GM12878 (cell line): ENCODE measurements at regions not wholly inside any gene's neighbourhood (a gene's known extent, or its start where the extent isn't known, plus 50 kb on each side); places are given as distances from the start of the nearest gene placed in this dataset.

ENCODE experiments used
- ATAC-seq: fragments of 200-7000 bp; cut with Tn5 transposase; 3 replicates; pipeline ENCODE4 v1.9.1; 2020; ENCODE audit warnings: mild to moderate bottlenecking, moderate library complexity
- BruUV-seq: library from RNA; stranded (reverse); fragments of 400-500 nt; replicated peaks from 2 replicates; lab custom pipeline; 2021; lab: Mats Ljungman, UMichigan
- CTCF ChIA-PET: fragments of 300-600 bp; sonication (Branson Sonifier 250); formaldehyde crosslinking; extraction: SDS; loops from one replicate; lab custom pipeline; 2021; ENCODE audit warnings: inconsistent platforms; lab: Yijun Ruan, JAX
- POLR2A ChIA-PET: fragments of 350-600 bp; formaldehyde crosslinking; extraction: SDS; loops from one replicate; lab custom pipeline; 2021; ENCODE audit warnings: inconsistent platforms; lab: Charles Lee
- RAD21 ChIA-PET: fragments of 300-600 bp; sonication (Branson Sonifier 250); formaldehyde crosslinking; loops from one replicate; lab custom pipeline; 2023; ENCODE audit warnings: antibody characterized with exemption; ENCODE audit not compliant: unreplicated experiment; lab: Charles Lee
- SMC1A ChIA-PET: fragments of 300-600 bp; sonication (Branson Sonifier 250); formaldehyde crosslinking; loops from one replicate; lab custom pipeline; 2023; ENCODE audit not compliant: unreplicated experiment, uncharacterized antibody; lab: Charles Lee
- DNase-seq: peaks from one replicate; pipeline ENCODE4 v3.0.0-alpha.2; 2011; ENCODE audit warnings: low read depth, low spot score
- FAIRE-seq: peaks from 3 replicates; lab custom pipeline; 2011; peaks lifted over from hg19 to GRCh38; lab: Jason Lieb, UNC
- H2AFZ ChIP-seq: 2 replicates; pipeline ENCODE4 v1.6.0; 2011; ENCODE audit warnings: low read depth, low read length, control low read depth; ENCODE audit not compliant: control insufficient read depth
- H3K27ac ChIP-seq: 2 replicates; pipeline ENCODE4 v1.5.1; 2011; ENCODE audit warnings: control low read depth; ENCODE audit not compliant: control insufficient read depth, insufficient read depth
- H3K27me3 ChIP-seq, 2 experiments: replicated peaks in 1 of 2; 2 replicates each; pipeline versions ENCODE4 v1.6.0 to v1.6.1; 2011; ENCODE audit warnings: low read length in 1 of 2; ENCODE audit not compliant: control insufficient read depth in 2 of 2, insufficient read depth in 2 of 2
- H3K36me3 ChIP-seq, 2 experiments: 2 replicates each; pipeline ENCODE4 v1.5.1; 2011; ENCODE audit warnings: low read length in 1 of 2; ENCODE audit not compliant: control insufficient read depth in 2 of 2, insufficient read depth in 2 of 2
- H3K4me1 ChIP-seq: 2 replicates; pipeline ENCODE4 v1.6.1; 2011; ENCODE audit warnings: mild to moderate bottlenecking, low read length, moderate library complexity, mixed read lengths; ENCODE audit not compliant: control insufficient read depth, insufficient read depth
- H3K4me2 ChIP-seq: 2 replicates; pipeline ENCODE4 v1.6.0; 2011; ENCODE audit warnings: control low read depth; ENCODE audit not compliant: control insufficient read depth, insufficient read depth
- H3K4me3 ChIP-seq: fragments of 200-600 bp; sonication (generic); 2 replicates; pipeline ENCODE4 v1.5.1; 2016
- H3K79me2 ChIP-seq: 2 replicates; pipeline ENCODE4 v1.6.0; 2011; ENCODE audit warnings: low read length; ENCODE audit not compliant: control insufficient read depth, insufficient read depth
- H3K9ac ChIP-seq: 2 replicates; pipeline ENCODE4 v1.8.0; 2011; ENCODE audit warnings: low read length, control low read depth, mixed read lengths; ENCODE audit not compliant: control insufficient read depth, insufficient read depth
- H3K9me3 ChIP-seq: replicated peaks from 3 replicates; pipeline ENCODE4 v1.5.1; 2011; ENCODE audit warnings: mild to moderate bottlenecking, low read length; ENCODE audit not compliant: control insufficient read depth, insufficient read depth
- H4K20me1 ChIP-seq: 2 replicates; pipeline ENCODE4 v1.6.0; 2011; ENCODE audit not compliant: control insufficient read depth, insufficient read depth
- CBX3 ChIP-seq: fragments of 200-600 bp; sonication (generic); IDR thresholded peaks from 2 replicates; pipeline ENCODE4 v1.6.1; 2016; ENCODE audit warnings: low read depth, borderline replicate concordance
- CTCF ChIP-seq, 3 experiments: IDR thresholded peaks in 2 of 3; conservative IDR thresholded peaks in 1 of 3; 2 replicates each; pipeline ENCODE4 v1.5.1; 2011; ENCODE audit warnings: low read depth in 3 of 3, low read length in 3 of 3, mild to moderate bottlenecking in 3 of 3, control low read depth in 2 of 3, moderate library complexity in 2 of 3, inconsistent platforms in 1 of 3, mixed read lengths in 1 of 3; ENCODE audit not compliant: control insufficient read depth in 2 of 3, insufficient read depth in 1 of 3; ENCODE audit errors: extremely low read depth in 1 of 3
- E2F4 ChIP-seq: IDR thresholded peaks from 2 replicates; pipeline ENCODE4 v1.6.1; 2012; ENCODE audit warnings: low read depth, low read length, improper control_type of control experiment
- EED ChIP-seq: sonication (generic); IDR thresholded peaks from 2 replicates; pipeline ENCODE4 v1.6.1; 2016; ENCODE audit warnings: antibody characterized with exemption, low read depth
- ESRRA ChIP-seq: IDR thresholded peaks from 2 replicates; pipeline ENCODE4 v1.6.1; 2012; ENCODE audit warnings: mild to moderate bottlenecking, low read length, improper control_type of control experiment
- RCOR1 ChIP-seq: conservative IDR thresholded peaks from 2 replicates; pipeline ENCODE4 v1.6.1; 2012; ENCODE audit warnings: low read depth, low read length, improper control_type of control experiment
- STAT3 ChIP-seq: IDR thresholded peaks from 2 replicates; pipeline ENCODE4 v1.6.1; 2011; ENCODE audit warnings: low read depth, low read length, improper control_type of control experiment
- USF1 ChIP-seq: IDR thresholded peaks from 2 replicates; pipeline ENCODE4 v1.6.1; 2011; ENCODE audit warnings: borderline replicate concordance, low read depth, mild to moderate bottlenecking, moderate library complexity, mixed read lengths, low read length; ENCODE audit not compliant: insufficient read depth; ENCODE audit errors: extremely low read length
- ZNF217 ChIP-seq: fragments of 450-650 bp; IDR thresholded peaks from 2 replicates; pipeline ENCODE4 v1.6.1; 2017; ENCODE audit warnings: antibody characterized with exemption, mild to moderate bottlenecking
- ZNF592 ChIP-seq: fragments of 450-650 bp; IDR thresholded peaks from 2 replicates; pipeline ENCODE4 v1.6.1; 2017; ENCODE audit warnings: mild to moderate bottlenecking, moderate library complexity
- ZNF687 ChIP-seq: fragments of 450-650 bp; IDR thresholded peaks from 2 replicates; pipeline ENCODE4 v1.6.1; 2017; ENCODE audit warnings: mild to moderate bottlenecking, moderate library complexity
- whole genome bisulfite sequencing: methylation state at CpG from one replicate; pipeline ENCODE4 v1.1.6; 2016; ENCODE audit warnings: low lambda C conversion rate; ENCODE audit not compliant: insufficient replicate concordance, insufficient coverage; ENCODE audit errors: missing lambda C conversion rate; 5-methylcytosine and 5-hydroxymethylcytosine counted together
- in situ Hi-C: fragments of 300-500 bp; cut with MboI; formaldehyde crosslinking; loops from 9 replicates; pipeline ENCODE4 v1.14.3; 2018; ENCODE audit warnings: mixed read lengths
- intact Hi-C: fragments of 100-400 bp; cut with micrococcal nuclease; formaldehyde crosslinking; loops from one replicate; pipeline ENCODE4 v1.14.2; 2022; ENCODE audit not compliant: unreplicated experiment

GRCh38 chr2:211259831-211260476 is 703.6 kb downstream of the CPS1 start:
- POLR2A ChIA-PET: no interaction called here

More at GRCh38 chr2:211259831-211260476, 703.6 kb downstream of the CPS1 start:
- H3K9me3 ChIP-seq: no peaks in the 10 kb centered on the region
- DNase-seq (no peak), ATAC-seq (no peak), FAIRE-seq (no peak)
- no peak overlapping the region for H3K9ac ChIP-seq
- no peak overlapping the region for H2AFZ ChIP-seq
- no peak overlapping the region for H3K27ac ChIP-seq
- BruUV-seq: no TSS peak
- CTCF ChIA-PET: no interaction called here
- H3K4me3 ChIP-seq: no peak overlapping the region
- no peaks in the 10 kb centered on the region for H3K27me3 ChIP-seq
- in situ Hi-C loops (no loop called here), intact Hi-C loops (no loop called here)
- no peaks in the 10 kb centered on the region for H3K79me2 ChIP-seq
- 14% methylated on average over 4 of the region's 4 CpGs for WGBS
- SMC1A ChIA-PET: no interaction called here
- no peaks in the 10 kb centered on the region for H4K20me1 ChIP-seq
- RAD21 ChIA-PET: no interaction called here
- H3K36me3 ChIP-seq: no peaks in the 10 kb centered on the region
- H3K4me2 ChIP-seq: no peak overlapping the region
- TF ChIP-seq E2F4: no peak
- TF ChIP-seq STAT3: no peak
- no peak for TF ChIP-seq ZNF217
- TF ChIP-seq USF1: no peak
- TF ChIP-seq CTCF (IDR thresholded peaks at IDR 0.05 in 2 of 3, conservative IDR thresholded peaks at IDR 0.05 in 1 of 3; ENCODE audit: control insufficient read depth in 2 of 3, extremely low read depth in 1 of 3, insufficient read depth in 1 of 3, low read depth in 3 of 3, low read length in 3 of 3): no peak
- TF ChIP-seq ESRRA: no peak
- no peak for TF ChIP-seq RCOR1
- TF ChIP-seq ZNF592: no peak
- TF ChIP-seq EED: no peak
- no peak for TF ChIP-seq CBX3
- TF ChIP-seq ZNF687: no peak
- no peaks in the 10 kb centered on the region for H3K4me1 ChIP-seq
